SH-SY5Y (cell line): ENCODE measurements at regions not wholly inside any gene's neighbourhood (a gene's known extent, or its start where the extent isn't known, plus 50 kb on each side); places are given as distances from the start of the nearest gene placed in this dataset.

ENCODE experiments used
- GATA2 ChIP-seq: IDR thresholded peaks from 2 replicates; pipeline ENCODE4 v1.6.1; 2011; ENCODE audit warnings: mild to moderate bottlenecking, low read depth, low read length
- GATA3 ChIP-seq: IDR thresholded peaks from 2 replicates; pipeline ENCODE4 v1.6.1; 2011; ENCODE audit warnings: low read depth, mild to moderate bottlenecking, low read length, moderate library complexity

GRCh38 chr15:95742836-95743235, 587.7 kb upstream of the NR2F2 start:
- TF ChIP-seq GATA2 (no peak), GATA3 (no peak)
